ENCODE measurements at regions not wholly inside any gene's neighbourhood (a gene's known extent, or its start where the extent isn't known, plus 50 kb on each side); places are given as distances from the start of the nearest gene placed in this dataset.

- no peak for DNase-seq
Measured at GRCh38 chr4:19698961-19699360, 552.7 kb upstream of the SLIT2 start.

GRCh38 chr4:19694812-19695211 lies 556.9 kb upstream of the SLIT2 start:
- no peak for DNase-seq

- no peak for DNase-seq
Measured at GRCh38 chr4:19693936-19694570, 557.7 kb upstream of the SLIT2 start.

- no peak for DNase-seq
Measured at GRCh38 chr4:19689511-19689910, 562.2 kb upstream of the SLIT2 start.

- no peak for DNase-seq
Measured at GRCh38 chr4:19686456-19686855, 565.2 kb upstream of the SLIT2 start.

GRCh38 chr4:19684084-19684483 lies 567.6 kb upstream of the SLIT2 start:
- no peak for DNase-seq

- DNase-seq: no peak
Measured at GRCh38 chr4:19683426-19683825, 568.3 kb upstream of the SLIT2 start.

- no peak for DNase-seq
Measured at GRCh38 chr4:19677211-19677610, 574.5 kb upstream of the SLIT2 start.

GRCh38 chr4:19675172-19675811 lies 576.4 kb upstream of the SLIT2 start:
- DNase-seq: no peak

GRCh38 chr4:19659101-19659500 lies 592.6 kb upstream of the SLIT2 start:
- no peak for DNase-seq

GRCh38 chr4:19657856-19658255 lies 593.8 kb upstream of the SLIT2 start:
- DNase-seq: no peak

- DNase-seq: no peak
Measured at GRCh38 chr4:19655666-19656065, 596.0 kb upstream of the SLIT2 start.

- DNase-seq: no peak
Measured at GRCh38 chr4:19650903-19651864, 600.5 kb upstream of the SLIT2 start.

- no peak for DNase-seq
Measured at GRCh38 chr4:19645589-19645988, 606.1 kb upstream of the SLIT2 start.

GRCh38 chr4:19636451-19636850 lies 615.3 kb upstream of the SLIT2 start:
- no peak for DNase-seq

- DNase-seq: no peak
Measured at GRCh38 chr4:19631814-19632213, 619.9 kb upstream of the SLIT2 start.

- DNase-seq: no peak
Measured at GRCh38 chr4:19623866-19624265, 627.8 kb upstream of the SLIT2 start.

- no peak for DNase-seq
Measured at GRCh38 chr4:19615086-19615689, 636.5 kb upstream of the SLIT2 start.

GRCh38 chr4:19614171-19614570 lies 637.5 kb upstream of the SLIT2 start:
- DNase-seq: no peak

GRCh38 chr4:19596342-19596741 lies 655.4 kb upstream of the SLIT2 start:
- no peak for DNase-seq

GRCh38 chr4:19592391-19592790 lies 659.3 kb upstream of the SLIT2 start:
- no peak for DNase-seq

GRCh38 chr4:19583827-19584569 lies 667.7 kb upstream of the SLIT2 start:
- DNase-seq: no peak

GRCh38 chr4:19580095-19580494 lies 671.6 kb upstream of the SLIT2 start:
- DNase-seq: no peak

Measured in NCI-H187 (cell line).